HG03442 (cell line): ENCODE measurements at regions not wholly inside any gene's neighbourhood (a gene's known extent, or its start where the extent isn't known, plus 50 kb on each side); places are given as distances from the start of the nearest gene placed in this dataset.
"Not testable (repeated sequence)": the region's sequence is repeated elsewhere in the genome, so short reads cannot be mapped to it uniquely, and the experiment has no call there.

Experiments used
- ATAC-seq: cut with Tn5 transposase; IDR thresholded peaks from one replicate; pipeline ENCODE4 v1.9.1; 2021; ENCODE audit warnings: mild to moderate bottlenecking, moderate library complexity; ENCODE audit not compliant: unreplicated experiment

GRCh38 chr20:40012026-40012425 is 677.0 kb downstream of the MAFB start:
- ATAC-seq = not testable (repeated sequence)

DNA sequence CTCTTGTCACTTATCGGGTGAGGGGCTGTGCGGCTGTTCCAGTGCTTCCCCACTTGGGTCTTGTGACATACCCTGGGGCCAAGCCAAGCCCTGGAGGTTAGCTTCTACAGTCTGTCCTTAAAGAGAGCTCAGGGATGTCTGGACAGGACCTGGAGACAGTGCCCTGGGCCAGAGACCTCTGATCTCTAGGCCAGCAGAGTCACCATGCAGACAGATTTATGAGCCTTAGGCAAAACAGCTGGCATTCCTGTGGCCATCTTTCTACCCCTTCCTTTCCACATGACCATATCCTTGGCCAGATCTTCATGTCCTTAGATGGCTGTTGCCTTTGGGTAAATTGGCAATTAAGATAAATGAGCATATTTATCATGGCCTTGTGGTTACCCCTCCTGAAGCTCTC is 678.6 kb downstream of the MAFB start:
- no peak for ATAC-seq

- no peak for ATAC-seq
Observed at GRCh38 chr20:40009542-40009941, 679.5 kb downstream of the MAFB start.

GRCh38 chr20:40008177-40008576 is 680.9 kb downstream of the MAFB start:
- no peak for ATAC-seq

- ATAC-seq = no peak
Observed at GRCh38 chr20:40006168-40006860, 682.7 kb downstream of the MAFB start.

DNA sequence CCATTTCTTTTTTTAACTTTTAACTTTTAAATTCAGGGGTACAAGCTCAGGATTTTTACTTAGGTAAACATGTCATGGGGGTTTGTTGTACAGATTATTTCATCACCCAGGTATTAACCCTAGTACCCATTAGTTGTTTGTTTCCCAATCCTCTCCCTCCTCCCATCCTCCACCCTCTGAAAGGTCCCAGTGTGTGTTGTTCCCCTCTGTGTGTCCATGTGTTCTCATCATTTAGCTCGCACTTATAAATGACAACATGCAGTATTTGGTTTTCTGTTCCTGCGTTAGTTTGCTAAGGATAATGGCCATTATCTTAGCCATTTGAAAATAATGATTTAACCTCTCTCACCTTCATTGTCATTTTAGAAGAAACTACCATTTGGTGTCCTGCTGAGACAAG is 684.9 kb downstream of the MAFB start:
- not testable (repeated sequence) for ATAC-seq

DNA sequence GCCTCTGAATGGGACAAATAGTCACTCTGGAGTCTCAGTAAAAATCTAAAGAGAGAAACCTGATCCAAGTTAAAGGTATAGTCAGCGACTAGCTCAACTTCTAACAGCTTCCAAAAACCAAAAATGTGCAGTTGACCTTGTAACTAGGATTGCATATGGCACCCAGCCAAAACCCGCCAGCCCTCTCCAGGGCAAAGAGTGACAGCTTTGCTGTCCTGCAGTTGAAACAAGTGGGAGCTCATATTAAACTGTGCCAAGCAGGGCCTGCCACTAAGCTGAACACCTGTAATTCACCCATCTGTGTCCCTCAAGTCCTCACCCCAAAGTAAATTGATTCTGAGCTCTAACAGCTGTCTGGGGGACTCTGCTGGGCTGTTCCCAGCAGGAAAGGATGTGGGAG is 695.3 kb downstream of the MAFB start:
- ATAC-seq = no peak

DNA sequence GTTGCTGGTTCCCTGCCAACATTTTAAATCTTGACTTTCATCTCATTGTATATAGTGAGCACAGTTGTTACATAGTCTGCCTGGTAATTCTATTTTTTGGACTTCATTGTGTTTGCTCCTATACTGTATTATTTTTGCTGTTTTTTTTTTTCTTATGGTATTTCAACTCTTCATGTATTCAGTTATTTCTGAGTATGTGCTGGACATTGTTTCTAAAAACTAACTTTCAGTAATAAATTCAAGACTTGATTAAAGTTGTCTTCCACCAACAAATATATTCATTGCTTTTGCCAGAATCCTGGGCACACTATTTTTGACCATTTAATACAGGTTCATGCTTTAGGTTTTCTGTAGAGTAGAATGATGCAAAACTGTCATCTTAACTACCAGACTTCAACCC is 698.3 kb downstream of the MAFB start:
- ATAC-seq = no peak

GRCh38 chr20:39988991-39989390 is 700.0 kb downstream of the MAFB start:
- ATAC-seq = no peak

DNA sequence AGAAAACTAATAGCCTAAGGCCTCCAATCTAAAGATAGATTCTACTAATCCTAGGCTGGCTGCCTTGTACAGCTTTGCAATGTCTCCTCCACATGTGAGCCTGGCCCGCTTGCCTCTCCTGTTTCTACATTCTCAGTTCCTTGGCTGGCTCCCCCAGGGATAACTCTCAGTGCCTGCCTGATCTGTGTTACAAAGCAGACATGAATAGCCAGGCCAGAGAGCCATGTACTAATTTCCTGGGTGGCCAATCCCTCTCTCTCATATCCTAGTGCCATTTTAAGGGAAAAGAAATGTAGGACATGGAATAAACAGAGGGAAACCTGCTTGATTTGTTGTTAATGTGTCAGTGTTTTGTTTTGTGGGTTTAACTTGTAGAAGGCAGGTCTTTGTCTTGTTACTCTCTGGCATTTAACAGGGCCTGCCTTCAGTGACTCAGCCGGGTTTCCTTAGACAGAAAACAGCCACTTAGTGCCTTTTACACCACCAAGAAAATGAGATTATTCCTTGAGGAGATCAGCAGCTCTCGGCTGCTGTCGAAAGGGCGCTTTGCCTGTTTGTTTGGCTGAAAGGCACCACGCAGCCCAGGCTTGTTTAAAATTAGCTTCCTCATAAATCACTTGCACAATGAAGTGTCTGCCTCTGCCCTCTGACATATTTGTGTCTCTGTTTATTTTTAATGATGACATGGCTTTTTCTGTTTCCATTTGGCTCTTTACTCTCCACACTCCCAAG is 702.7 kb downstream of the MAFB start:
- ATAC-seq = no peak

GRCh38 chr20:39985271-39985827 is 703.7 kb downstream of the MAFB start:
- no peak for ATAC-seq

- ATAC-seq = no peak
Observed at GRCh38 chr20:39983655-39984054, 705.4 kb downstream of the MAFB start.

DNA sequence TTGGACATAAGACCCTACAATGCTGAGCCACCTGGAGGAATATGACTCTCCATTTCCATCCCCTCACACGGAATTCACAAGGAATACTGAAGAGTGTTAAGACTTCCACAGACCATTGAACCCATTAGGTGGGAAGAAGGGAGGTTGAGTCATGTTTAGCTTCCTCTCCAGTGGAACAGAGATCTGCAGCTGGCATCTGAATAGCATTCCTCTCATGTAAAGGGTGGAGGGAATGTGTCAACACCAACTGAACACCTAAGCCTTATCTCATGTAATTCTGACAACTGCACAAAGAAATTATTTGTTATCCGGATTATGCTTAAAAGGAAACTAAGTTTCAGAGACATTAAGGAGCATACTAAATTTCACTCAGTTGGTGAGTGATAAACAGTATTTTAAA is 705.9 kb downstream of the MAFB start:
- no peak for ATAC-seq

GRCh38 chr20:39974966-39975501 is 714.0 kb downstream of the MAFB start:
- ATAC-seq = no peak

GRCh38 chr20:39968495-39968894 is 720.5 kb downstream of the MAFB start:
- ATAC-seq = no peak

DNA sequence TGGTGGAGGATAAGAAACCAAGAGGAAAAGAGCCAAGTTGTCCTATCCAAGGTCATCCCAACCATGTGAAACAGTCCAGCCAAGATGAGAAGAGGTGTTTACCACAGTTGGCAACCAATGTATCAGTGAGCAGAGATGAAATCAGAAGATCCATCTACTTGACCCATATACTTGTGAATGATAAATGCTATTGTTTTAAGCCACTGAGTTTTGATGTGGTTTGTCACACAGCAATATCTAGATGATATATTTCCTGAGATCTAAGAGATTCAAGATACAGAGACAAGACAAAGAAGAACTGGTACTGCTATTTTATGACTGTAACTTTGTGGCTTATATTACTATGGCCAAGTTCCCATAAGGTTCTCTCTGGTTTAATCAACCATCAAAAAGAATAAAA is 721.2 kb downstream of the MAFB start:
- ATAC-seq = no peak

DNA sequence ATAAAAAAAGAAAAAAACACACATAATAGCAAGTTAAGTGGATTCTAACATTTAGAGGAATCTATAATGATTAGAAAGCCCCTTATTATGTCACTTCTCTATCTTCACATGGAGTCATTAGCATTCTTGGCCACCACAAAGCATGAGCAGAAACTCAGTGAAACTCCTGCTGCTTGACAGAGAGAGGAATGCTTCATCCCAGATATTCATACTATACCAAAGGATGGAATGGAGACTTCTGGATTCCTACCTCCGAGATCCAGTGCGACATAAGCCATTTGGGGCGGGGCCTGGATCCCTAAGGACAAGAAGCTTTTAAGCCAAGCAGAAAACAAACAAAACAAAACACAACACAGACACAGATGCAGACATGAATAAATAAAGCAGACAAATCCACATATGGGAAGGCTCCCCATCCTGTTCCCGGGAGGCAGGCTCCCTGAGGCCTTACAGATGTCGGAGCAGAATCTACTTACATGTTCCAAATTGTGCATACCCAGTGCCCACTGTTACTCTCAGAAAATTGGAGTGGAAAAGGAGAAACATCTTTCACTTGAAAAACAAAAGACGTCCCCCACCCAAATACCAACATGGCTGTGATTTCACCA is 727.3 kb downstream of the MAFB start:
- ATAC-seq = no peak

GRCh38 chr20:39960522-39961428 is 728.3 kb downstream of the MAFB start:
- ATAC-seq = no peak

DNA sequence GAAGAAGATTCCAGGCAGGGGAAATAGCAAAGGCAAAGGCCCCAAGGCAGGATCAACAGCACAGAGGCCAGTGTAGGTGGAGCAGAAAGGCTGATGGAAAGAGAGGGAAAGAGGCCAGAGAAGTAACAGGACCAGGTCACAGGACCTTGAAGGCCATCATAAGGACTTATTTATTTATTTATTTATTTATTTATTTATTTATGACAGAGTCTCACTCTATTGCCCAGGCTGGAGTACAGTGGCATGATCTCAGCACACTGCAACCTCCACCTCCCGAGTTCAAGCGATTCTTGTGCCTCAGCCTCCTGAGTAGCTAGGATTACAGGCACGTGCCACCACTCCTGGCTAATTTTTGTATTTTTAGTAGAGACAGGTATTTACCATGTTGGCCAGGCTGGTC is 731.1 kb downstream of the MAFB start:
- not testable (repeated sequence) for ATAC-seq

DNA sequence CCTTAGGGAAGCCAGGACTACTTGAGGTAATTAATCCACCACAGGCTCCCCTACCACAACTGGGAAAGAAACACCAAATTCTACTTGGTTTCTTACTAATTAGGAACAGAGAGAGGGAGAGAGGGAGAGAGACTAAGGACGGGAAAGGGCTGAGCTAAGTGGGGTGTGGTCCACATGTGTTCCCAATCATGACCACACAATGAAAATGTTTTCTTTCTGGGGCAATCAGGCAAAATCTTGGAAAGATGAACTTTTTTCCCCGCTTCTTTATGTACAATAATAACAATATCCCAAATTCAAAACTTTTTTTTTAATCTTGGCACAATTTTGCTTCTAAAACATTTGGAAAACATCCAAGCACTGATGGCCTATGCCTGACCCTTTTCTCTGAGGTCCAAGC is 734.4 kb downstream of the MAFB start:
- ATAC-seq = no peak

DNA sequence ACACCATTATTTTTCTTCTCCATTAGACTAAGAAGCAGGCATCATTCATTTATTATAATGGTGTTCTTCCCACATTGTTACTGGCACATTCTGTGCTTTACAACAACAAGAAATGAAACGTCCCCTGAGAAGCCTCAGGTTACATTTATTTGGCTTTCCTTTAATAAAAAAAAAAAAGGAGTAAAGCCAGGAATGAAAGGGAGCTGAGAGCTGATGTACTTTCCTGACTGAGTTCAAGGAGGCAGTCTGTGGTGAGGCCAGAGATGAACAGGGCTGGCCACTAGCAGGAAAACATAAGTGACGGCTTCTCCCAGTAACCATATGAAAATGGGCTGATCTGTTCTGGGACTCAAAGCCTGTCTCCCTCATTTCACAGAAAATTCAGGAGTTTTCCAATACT is 742.1 kb downstream of the MAFB start:
- no peak for ATAC-seq
